H1 (cell line): ENCODE measurements at regions not wholly inside any gene's neighbourhood (a gene's known extent, or its start where the extent isn't known, plus 50 kb on each side); places are given as distances from the start of the nearest gene placed in this dataset.

Experiments
- ASH2L ChIP-seq: fragments of 200-600, 300-600 bp; sonication (generic); IDR thresholded peaks from one replicate; pipeline ENCODE4 v1.7.1; 2017; ENCODE audit warnings: low read length
- CBX8 ChIP-seq: fragments of 300-800, 300-1000 bp; sonication (generic); IDR thresholded peaks from 2 replicates; pipeline ENCODE4 v1.7.1; 2016; ENCODE audit warnings: low read depth, low read length, borderline replicate concordance

- TF ChIP-seq ASH2L (no peak), CBX8 (no peak)
These were observed 272.0 kb upstream of the E2F7 start (continued) for GRCh38 chr12:77337362-77337761.
